ENCODE measurements at regions not wholly inside any gene's neighbourhood (a gene's known extent, or its start where the extent isn't known, plus 50 kb on each side); places are given as distances from the start of the nearest gene placed in this dataset.
A peak's percentile ranks its signal among the peaks of the same experiment; 100 is the strongest.

GRCh38 chr1:96334236-96334557 is 387.4 kb upstream of the PTBP2 start:
- no peak for DNase-seq

DNA sequence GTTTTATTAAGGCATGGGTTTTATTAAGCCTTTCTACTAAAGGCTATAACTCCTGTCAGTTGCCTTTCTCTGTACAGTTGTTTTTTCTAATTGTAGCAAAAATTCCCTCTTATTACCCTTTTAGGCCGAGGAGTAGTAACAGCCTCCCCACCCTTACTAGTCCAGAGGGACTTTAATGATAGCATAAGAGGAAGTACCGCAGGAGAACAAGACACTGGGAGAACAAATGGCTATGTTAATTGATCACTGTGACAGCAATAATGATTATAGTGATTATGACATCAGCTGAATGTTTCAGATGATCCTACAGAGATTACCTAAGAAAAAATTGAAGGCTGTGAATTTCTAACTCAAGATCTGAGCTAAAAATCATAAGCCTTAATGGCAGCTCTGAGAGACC is 383.0 kb upstream of the PTBP2 start:
- no peak for DNase-seq

DNA sequence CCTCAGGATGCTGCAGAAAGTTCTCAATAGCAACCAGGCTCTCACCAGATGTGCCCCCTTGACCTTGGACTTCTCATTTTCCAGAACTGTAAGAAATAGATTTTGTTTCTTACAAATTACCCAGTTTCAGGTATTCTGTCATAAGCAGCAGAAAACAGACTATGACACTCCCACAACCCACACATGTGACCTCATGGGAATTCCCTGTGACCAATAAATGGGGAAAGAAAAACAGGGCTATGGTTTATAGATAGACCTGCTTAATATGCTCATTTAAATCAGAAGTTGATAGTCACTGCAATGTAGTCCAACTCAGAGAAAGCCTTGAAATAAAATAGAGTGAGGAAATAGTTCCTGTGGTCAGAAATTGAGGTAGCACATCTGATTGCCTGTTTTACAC is 380.9 kb upstream of the PTBP2 start:
- DNase-seq, result no peak

- DNase-seq, result no peak
Measured at GRCh38 chr1:96346719-96347118, 374.9 kb upstream of the PTBP2 start.

DNA sequence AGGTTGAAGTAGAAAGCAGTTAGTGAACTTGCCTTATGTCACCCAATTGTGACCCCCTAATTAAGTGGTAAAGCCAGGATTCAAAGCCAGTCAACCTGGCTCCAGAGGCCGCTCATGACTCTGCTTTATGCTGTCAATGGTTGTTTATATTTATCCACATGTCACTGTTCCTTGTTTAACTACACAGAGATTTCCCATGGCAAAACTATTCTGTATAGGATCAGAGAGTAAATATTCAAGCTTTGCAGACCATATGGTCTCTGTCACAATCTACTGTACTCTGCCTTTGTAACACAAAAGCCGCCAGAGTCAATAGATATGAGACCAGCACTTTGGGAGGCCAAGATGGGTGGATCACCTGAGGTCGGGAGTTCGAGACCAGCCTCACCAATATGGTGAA is 371.7 kb upstream of the PTBP2 start:
- DNase-seq, result no peak

DNA sequence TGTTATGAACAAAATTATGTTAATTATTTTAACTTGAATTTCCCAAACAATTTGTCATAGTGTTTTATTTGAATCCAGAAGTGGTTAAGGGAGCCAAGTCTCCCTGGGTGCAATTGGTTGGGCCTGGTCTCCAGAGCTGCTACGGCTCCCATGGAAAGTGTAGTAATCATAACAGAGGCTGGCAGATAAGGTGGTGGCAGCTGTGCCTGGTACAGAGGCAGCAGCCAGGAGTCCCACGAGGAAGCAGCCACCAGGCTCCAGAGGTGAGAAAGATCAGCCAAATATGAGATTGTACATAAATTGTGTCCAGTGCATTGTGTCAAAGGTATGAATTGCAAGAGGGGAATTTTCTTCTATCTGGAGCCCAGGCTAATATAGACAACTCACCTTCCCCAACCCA is 368.9 kb upstream of the PTBP2 start:
- no peak for DNase-seq

- no peak for DNase-seq
Measured at GRCh38 chr1:96355521-96355920, 366.1 kb upstream of the PTBP2 start.

DNA sequence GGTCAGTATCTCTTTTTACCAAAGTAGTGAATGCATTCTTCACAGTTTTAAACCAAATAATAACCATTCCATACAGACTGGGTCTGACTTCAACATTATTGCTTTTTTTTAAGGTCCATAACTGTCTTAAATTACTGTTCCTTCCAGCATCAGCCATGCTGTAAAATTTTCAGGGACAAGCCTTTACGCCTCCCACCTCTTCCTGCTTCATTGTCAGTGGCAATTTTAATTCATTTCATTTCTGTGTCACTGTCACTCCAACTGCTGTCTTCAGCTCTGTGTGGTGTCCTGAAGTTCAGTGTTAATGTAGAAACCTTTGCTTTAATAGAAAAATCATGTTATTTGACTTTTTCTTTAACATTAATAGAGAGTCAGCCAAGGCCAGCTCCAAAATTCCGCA is 365.6 kb upstream of the PTBP2 start:
- no peak for DNase-seq

DNA sequence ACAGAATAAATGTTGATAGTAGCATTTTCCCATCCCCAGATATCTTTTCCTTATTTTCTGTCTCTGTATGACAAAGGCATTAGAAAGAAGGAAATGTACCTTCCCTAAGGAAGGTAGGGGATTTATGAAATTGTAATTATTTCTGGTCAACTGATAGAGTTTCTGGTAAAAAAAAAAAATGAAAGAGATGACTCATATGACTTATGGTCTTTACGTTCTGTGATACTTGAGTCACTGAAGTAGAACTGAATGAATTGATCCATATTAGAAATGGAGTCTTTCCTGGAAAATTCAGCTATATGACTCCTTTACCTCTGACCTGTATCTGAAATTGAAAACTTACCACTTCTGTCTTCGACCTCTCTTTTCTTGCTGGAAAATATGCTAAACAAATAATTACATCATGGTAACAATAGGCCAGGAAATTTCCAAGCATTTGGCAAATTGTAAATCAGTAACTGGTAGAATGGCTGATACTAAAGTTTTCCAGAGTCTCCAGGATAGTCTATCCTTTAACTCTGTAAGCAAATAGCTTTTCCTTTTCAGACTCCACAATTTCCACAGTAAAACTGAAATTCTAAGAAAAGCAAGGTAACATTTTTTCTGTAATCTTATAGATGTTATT is 364.3 kb upstream of the PTBP2 start:
- no peak for DNase-seq

DNA sequence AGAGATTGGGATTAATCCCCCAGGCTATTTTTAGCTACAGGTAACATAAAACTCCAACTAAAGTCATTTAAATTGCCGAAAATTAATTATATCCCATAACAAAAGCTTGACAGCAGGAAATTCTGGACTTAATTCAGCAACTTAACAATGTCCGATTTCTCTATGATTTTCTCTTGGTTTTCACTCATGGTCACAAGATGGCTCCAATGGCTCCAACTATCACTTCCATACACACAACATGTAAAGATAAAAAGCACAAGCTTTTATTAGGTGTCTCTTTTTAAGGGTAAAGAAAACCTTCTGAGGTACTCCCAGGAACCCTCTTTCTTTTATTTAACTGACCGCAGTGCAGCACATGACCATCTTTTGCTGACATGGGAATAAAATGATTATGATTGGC is 363.5 kb upstream of the PTBP2 start:
- DNase-seq, result no peak

DNA sequence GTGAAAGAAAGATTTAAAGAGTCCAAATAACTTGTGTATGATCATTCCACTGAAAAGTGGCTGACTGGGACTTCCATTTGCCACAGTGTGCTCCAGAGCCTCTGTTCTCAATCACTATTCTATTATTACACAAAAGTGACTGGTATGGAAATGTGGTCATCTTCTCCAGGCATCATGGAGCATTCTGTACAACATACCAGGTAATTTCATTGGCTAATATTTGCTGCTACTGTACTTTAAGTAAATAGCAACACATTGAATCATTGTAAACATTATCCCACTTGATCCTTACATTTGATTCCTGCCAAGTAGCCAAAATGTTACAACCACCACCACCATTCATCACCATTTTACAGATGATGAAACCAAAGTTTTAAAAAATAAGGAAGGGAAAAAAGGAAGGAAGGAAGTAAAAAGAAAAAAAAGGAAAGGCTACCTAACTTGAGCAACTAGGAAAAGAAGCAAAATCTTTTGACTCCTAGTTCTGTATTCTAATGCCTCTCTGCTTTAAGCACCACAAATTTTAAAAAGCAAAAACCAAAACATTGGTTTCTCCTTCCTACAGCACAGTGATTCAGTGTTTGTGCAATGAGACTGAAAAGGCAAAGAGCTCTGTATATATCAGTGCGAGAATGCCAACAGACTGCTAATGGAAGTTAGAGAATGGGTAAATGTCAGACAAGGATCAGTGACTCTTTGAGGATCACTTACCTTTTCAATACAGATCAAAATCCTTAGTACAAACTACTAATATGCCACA is 361.4 kb upstream of the PTBP2 start:
- no peak for DNase-seq

- DNase-seq, result no peak
Measured at GRCh38 chr1:96361271-96361856, 360.2 kb upstream of the PTBP2 start.

DNA sequence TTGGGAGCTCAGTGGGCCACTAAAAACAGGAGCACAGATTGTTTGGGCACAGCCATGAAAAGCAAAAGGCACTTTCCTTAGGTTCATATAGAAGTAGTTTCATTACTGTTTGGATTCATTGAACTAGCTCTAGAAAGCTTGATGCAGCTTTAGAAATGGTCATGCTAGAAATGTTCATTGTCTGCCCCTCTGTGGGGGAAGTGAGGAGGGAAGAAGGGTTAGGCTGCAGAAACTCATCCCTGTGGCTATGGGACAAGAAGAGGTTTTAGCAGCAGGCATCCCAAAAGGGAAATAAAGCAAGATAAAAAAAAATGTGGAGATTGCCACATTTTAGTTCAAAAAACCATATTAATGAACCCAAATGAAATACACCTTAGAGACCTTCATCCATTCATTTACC is 359.6 kb upstream of the PTBP2 start:
- peak; percentile 6 for DNase-seq

- DNase-seq, result peak; percentile 83
Measured at GRCh38 chr1:96362623-96363022, 359.0 kb upstream of the PTBP2 start.

DNA sequence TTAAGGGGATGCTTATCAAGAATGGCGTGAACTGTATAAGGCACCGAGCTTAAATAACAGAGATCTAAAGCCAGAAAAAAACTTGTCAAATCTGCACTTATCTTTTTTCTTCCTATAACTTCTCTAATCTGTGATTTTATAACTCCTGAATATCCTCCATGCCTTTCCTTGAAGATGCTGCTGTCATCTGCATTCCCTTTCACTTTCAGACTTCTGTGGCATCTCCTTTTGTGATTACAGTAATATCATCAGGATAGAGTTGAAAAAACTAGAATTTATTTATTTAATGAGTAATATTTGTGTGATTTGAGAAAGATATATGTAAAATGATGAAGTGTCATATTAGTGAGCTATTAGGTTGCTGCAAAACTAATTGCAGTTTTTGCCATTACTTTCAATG is 357.8 kb upstream of the PTBP2 start:
- DNase-seq, result no peak

- no peak for DNase-seq
Measured at GRCh38 chr1:96364576-96364975, 357.0 kb upstream of the PTBP2 start.

GRCh38 chr1:96365076-96365475 is 356.5 kb upstream of the PTBP2 start:
- DNase-seq, result no peak

GRCh38 chr1:96365596-96366390 is 355.8 kb upstream of the PTBP2 start:
- no peak for DNase-seq

GRCh38 chr1:96366516-96366915 is 355.1 kb upstream of the PTBP2 start:
- DNase-seq, result no peak

DNA sequence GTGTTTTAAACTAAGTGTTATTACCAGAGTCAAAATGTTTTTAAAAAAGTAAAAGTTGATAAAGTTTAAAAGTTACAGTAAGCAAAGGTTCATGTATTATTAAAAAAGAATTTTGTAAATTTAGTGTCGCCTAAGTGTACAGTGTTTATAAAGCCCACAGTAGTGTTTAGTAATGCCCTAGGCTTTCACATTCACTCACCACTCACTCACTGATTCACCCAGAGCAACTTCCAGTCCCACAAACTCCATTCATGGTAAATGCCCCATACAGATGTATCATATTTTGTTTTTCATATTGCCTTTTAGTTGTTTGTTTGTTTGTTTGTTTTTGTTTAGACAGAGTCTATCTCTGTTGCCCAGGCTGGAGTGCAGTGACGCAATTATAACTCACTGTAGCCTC is 353.8 kb upstream of the PTBP2 start:
- DNase-seq, result no peak

- DNase-seq, result no peak
Measured at GRCh38 chr1:96370757-96371156, 350.8 kb upstream of the PTBP2 start.

DNA sequence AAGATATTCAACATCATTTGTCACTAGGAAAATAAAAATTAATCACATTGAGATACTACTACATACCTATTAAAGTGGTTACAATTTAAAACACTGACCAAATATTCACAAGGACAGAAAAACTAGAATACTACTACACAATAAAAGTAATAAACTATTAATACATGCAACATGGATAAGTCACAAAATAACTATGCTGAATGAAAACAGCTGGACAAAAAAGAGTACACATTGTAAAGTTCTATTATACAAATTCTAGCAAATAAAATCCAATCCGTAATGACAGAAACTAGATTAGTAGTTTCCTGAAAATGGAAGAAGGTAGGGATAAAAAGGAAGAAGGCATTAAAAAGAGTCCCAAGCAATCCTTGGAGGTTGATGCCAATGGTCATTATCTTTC is 348.7 kb upstream of the PTBP2 start:
- no peak for DNase-seq

DNA sequence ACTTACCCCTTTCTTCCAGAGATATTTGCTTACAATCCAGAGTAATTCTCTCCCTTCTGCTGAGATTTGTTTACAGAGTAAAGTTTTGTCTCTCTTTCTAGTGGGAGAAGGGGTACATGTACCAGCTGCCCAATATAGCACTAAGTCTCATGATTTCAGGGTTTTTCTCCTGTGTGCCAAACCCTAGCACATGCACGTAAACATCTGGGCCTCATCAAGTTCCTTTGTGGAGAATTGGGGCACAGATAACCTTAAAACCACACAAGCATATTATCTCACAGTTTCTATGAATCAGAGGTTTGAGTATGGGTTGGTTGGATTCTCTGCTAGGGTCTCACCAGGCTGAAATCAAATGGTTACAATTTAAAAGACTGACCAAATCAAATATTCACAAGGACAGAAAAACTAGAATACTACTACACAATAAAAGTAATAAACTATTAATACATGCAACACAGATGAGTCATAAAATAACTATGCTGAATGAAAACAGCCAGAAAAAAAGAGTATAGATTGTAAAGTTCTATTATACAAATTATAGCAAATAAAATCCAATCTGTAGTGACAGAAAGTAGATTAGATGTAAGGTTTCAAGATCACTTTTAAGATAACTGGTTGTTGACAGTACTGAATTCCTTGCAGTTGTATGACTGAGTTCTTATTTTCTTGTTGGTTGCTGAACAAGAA is 347.4 kb upstream of the PTBP2 start:
- no peak for DNase-seq

Measured in GDM1 (cell line).